GM23338 (cell line): ENCODE measurements at regions not wholly inside any gene's neighbourhood (a gene's known extent, or its start where the extent isn't known, plus 50 kb on each side); places are given as distances from the start of the nearest gene placed in this dataset.

ENCODE experiments used
- ATAC-seq: fragments of 200-7000 bp; cut with Tn5 transposase; 3 replicates; pipeline ENCODE4 v1.9.1; 2020
- DNase-seq: peaks from one replicate; pipeline ENCODE4 v3.0.0-alpha.2; 2015; ENCODE audit warnings: low spot score
- H2AFZ ChIP-seq: fragments of 200-600 bp; sonication (generic); 2 replicates; pipeline ENCODE4 v1.8.0; 2016; ENCODE audit warnings: antibody characterized with exemption, mild to moderate bottlenecking, moderate library complexity
- H3F3A ChIP-seq: fragments of 200-600 bp; sonication (generic); replicated peaks from 2 replicates; pipeline ENCODE4 v1.8.0; 2017; ENCODE audit warnings: antibody characterized with exemption, mixed run types, low read depth
- H3K27ac ChIP-seq: fragments of 200-600 bp; sonication (generic); 2 replicates; pipeline ENCODE4 v1.6.1; 2016; ENCODE audit warnings: low read depth
- H3K27me3 ChIP-seq: fragments of 200-600 bp; sonication (generic); 2 replicates; pipeline ENCODE4 v1.8.0; 2016; ENCODE audit warnings: mild to moderate bottlenecking, mixed run types, moderate library complexity; ENCODE audit not compliant: insufficient read depth
- H3K36me3 ChIP-seq: fragments of 200-600 bp; sonication (generic); 2 replicates; pipeline ENCODE4 v1.8.0; 2016; ENCODE audit warnings: mild to moderate bottlenecking; ENCODE audit not compliant: insufficient read depth
- H3K4me1 ChIP-seq: fragments of 200-600 bp; sonication (generic); 2 replicates; pipeline ENCODE4 v1.8.0; 2016; ENCODE audit warnings: mild to moderate bottlenecking, moderate library complexity; ENCODE audit not compliant: insufficient read depth
- H3K4me2 ChIP-seq: fragments of 200-600 bp; sonication (generic); 2 replicates; pipeline ENCODE4 v1.7.1; 2017; ENCODE audit warnings: mixed run types
- H3K4me3 ChIP-seq: fragments of 200-600 bp; sonication (generic); 2 replicates; pipeline ENCODE4 v1.6.1; 2016; ENCODE audit warnings: mixed run types
- H3K79me2 ChIP-seq: fragments of 200-600 bp; sonication (generic); replicated peaks from 2 replicates; pipeline ENCODE4 v1.8.0; 2017; ENCODE audit warnings: mild to moderate bottlenecking; ENCODE audit not compliant: insufficient read depth
- H3K9me2 ChIP-seq: fragments of 200-600 bp; sonication (generic); 2 replicates; pipeline ENCODE4 v1.8.0; 2017; ENCODE audit not compliant: insufficient read depth
- H4K20me1 ChIP-seq: fragments of 200-600 bp; sonication (generic); replicated peaks from 2 replicates; pipeline ENCODE4 v1.8.0; 2017; ENCODE audit warnings: mild to moderate bottlenecking; ENCODE audit not compliant: insufficient read depth
- H3K27ac Mint-ChIP-seq: 2 replicates; pipeline ENCODE4 v1.8.0; 2020; ENCODE audit warnings: inconsistent platforms, mild to moderate bottlenecking, moderate library complexity, mixed read lengths
- H3K27me3 Mint-ChIP-seq: 3 replicates; pipeline ENCODE4 v1.8.0; 2022; ENCODE audit warnings: low read depth, mild to moderate bottlenecking, moderate library complexity, mixed read lengths, inconsistent platforms; ENCODE audit not compliant: insufficient read depth, poor library complexity
- H3K36me3 Mint-ChIP-seq: 3 replicates; pipeline ENCODE4 v1.8.0; 2021; ENCODE audit warnings: low read depth, mild to moderate bottlenecking, inconsistent platforms, moderate library complexity, mixed read lengths
- H3K4me1 Mint-ChIP-seq: 3 replicates; pipeline ENCODE4 v1.8.0; 2020; ENCODE audit warnings: mild to moderate bottlenecking, inconsistent platforms, mixed read lengths
- H3K4me3 Mint-ChIP-seq: 3 replicates; pipeline ENCODE4 v1.8.0; 2021; ENCODE audit warnings: moderate library complexity, mild to moderate bottlenecking, inconsistent platforms, mixed read lengths
- H3K9me3 Mint-ChIP-seq: 3 replicates; pipeline ENCODE4 v1.8.0; 2020; ENCODE audit warnings: moderate library complexity, mild to moderate bottlenecking, inconsistent platforms, mixed read lengths
- ZNF462 ChIP-seq: fragments of 250-450 bp; sonication (Bioruptor Pico); IDR thresholded peaks from 2 replicates; pipeline ENCODE4 v1.5.0; 2020; ENCODE audit warnings: mild to moderate bottlenecking, moderate library complexity
- TF ChIP-seq, protein P1 (sequence below), 2 experiments: fragments of 200-600 bp in 1 of 2; sonication (generic) in 1 of 2; conservative IDR thresholded peaks; 2 replicates each; pipeline versions ENCODE4 v1.5.1 to v1.6.1; 2016 to 2017; ENCODE audit warnings: antibody characterized with exemption in 2 of 2, low read depth in 2 of 2, mild to moderate bottlenecking in 2 of 2, moderate library complexity in 1 of 2
- TF ChIP-seq, protein P2 (sequence below): IDR thresholded peaks from 2 replicates; pipeline ENCODE4 v1.6.1; 2016; ENCODE audit warnings: antibody characterized with exemption

GRCh38 chr10:125419831-125420230 is 259.5 kb upstream of the CTBP2 start:
- peaks cover 4% of the 10 kb centered on the region; the same call in 1 of the 2 replicates for H3K9me2 ChIP-seq
- no peaks in the 10 kb centered on the region for H3K79me2 ChIP-seq
- H3K27me3 ChIP-seq = no peaks in the 10 kb centered on the region
- Mint-ChIP-seq H3K36me3 (no peaks in the 10 kb centered on the region), H3K9me3 (peaks cover 4% of the 10 kb centered on the region; the same call in 1 of the 3 replicates), H3K4me3 (no peak overlapping the region), H3K4me1 (no peaks in the 10 kb centered on the region), H3K27ac (no peak overlapping the region), H3K27me3 (no peaks in the 10 kb centered on the region)
- DNase-seq (no peak), ATAC-seq (no peak)
- no peaks in the 10 kb centered on the region; the same call in 1 of the 2 replicates for H4K20me1 ChIP-seq
- H3K4me3 ChIP-seq = no peak overlapping the region
- no peak for TF ChIP-seq ZNF462
- TF ChIP-seq, protein P1, sequence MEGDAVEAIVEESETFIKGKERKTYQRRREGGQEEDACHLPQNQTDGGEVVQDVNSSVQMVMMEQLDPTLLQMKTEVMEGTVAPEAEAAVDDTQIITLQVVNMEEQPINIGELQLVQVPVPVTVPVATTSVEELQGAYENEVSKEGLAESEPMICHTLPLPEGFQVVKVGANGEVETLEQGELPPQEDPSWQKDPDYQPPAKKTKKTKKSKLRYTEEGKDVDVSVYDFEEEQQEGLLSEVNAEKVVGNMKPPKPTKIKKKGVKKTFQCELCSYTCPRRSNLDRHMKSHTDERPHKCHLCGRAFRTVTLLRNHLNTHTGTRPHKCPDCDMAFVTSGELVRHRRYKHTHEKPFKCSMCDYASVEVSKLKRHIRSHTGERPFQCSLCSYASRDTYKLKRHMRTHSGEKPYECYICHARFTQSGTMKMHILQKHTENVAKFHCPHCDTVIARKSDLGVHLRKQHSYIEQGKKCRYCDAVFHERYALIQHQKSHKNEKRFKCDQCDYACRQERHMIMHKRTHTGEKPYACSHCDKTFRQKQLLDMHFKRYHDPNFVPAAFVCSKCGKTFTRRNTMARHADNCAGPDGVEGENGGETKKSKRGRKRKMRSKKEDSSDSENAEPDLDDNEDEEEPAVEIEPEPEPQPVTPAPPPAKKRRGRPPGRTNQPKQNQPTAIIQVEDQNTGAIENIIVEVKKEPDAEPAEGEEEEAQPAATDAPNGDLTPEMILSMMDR (conservative IDR thresholded peaks at IDR 0.05; ENCODE audit: low read depth in 2 of 2) = 0 out of 4 replicates have a peak, but pooled peaks of 1 of the 2 experiments have one; percentile 11
- H3F3A ChIP-seq = no peaks in the 10 kb centered on the region
- no peaks in the 10 kb centered on the region for H3K36me3 ChIP-seq
- no peak overlapping the region for H2AFZ ChIP-seq
- H3K4me2 ChIP-seq = no peak overlapping the region
- no peak overlapping the region for H3K27ac ChIP-seq
- no peaks in the 10 kb centered on the region for H3K4me1 ChIP-seq

- H2AFZ ChIP-seq = no peak overlapping the region
- ATAC-seq (no peak), DNase-seq (no peak)
- Mint-ChIP-seq H3K9me3 (peaks cover 4% of the 10 kb centered on the region; the same call in 1 of the 3 replicates), H3K4me3 (no peak overlapping the region), H3K27ac (no peak overlapping the region), H3K27me3 (peaks cover 3% of the 10 kb centered on the region), H3K4me1 (no peaks in the 10 kb centered on the region), H3K36me3 (no peaks in the 10 kb centered on the region)
- no peak overlapping the region for H3K27ac ChIP-seq
- no peak overlapping the region for H3K4me3 ChIP-seq
- no peaks in the 10 kb centered on the region for H3K36me3 ChIP-seq
- H3K4me2 ChIP-seq = no peak overlapping the region
- H3K4me1 ChIP-seq = no peaks in the 10 kb centered on the region
- H3K27me3 ChIP-seq = no peaks in the 10 kb centered on the region
- TF ChIP-seq, protein P1 (conservative IDR thresholded peaks at IDR 0.05; ENCODE audit: low read depth in 2 of 2) = peak in 1 of 2 experiments; percentile 18; a peak in 1 of 4 replicates
- TF ChIP-seq, protein P2, sequence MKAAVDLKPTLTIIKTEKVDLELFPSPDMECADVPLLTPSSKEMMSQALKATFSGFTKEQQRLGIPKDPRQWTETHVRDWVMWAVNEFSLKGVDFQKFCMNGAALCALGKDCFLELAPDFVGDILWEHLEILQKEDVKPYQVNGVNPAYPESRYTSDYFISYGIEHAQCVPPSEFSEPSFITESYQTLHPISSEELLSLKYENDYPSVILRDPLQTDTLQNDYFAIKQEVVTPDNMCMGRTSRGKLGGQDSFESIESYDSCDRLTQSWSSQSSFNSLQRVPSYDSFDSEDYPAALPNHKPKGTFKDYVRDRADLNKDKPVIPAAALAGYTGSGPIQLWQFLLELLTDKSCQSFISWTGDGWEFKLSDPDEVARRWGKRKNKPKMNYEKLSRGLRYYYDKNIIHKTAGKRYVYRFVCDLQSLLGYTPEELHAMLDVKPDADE = no peak
- no peaks in the 10 kb centered on the region; the same call in 1 of the 2 replicates for H4K20me1 ChIP-seq
- H3F3A ChIP-seq = no peaks in the 10 kb centered on the region
- no peaks in the 10 kb centered on the region for H3K79me2 ChIP-seq
- peaks cover 4% of the 10 kb centered on the region; the same call in 1 of the 2 replicates for H3K9me2 ChIP-seq
Measured at GRCh38 chr10:125419146-125419545, 258.8 kb upstream of the CTBP2 start.
